HL-60 (cell line): ENCODE measurements at regions not wholly inside any gene's neighbourhood (a gene's known extent, or its start where the extent isn't known, plus 50 kb on each side); places are given as distances from the start of the nearest gene placed in this dataset.

Source experiments
- DNase-seq, 2 experiments: peaks; one replicate each; pipeline ENCODE4 v3.0.0-alpha.2; 2010 to 2020; ENCODE audit warnings: low read depth in 1 of 2, low spot score in 1 of 2
- H3K27ac ChIP-seq: fragments of 250-450 bp; sonication (Bioruptor Pico); replicated peaks from 2 replicates; pipeline ENCODE4 v1.5.1; 2020; ENCODE audit warnings: mild to moderate bottlenecking, moderate library complexity
- H3K27me3 ChIP-seq: fragments of 250-450 bp; sonication (Bioruptor Pico); 2 replicates; pipeline ENCODE4 v1.5.1; 2021; ENCODE audit warnings: mild to moderate bottlenecking, moderate library complexity; ENCODE audit not compliant: insufficient read depth, poor library complexity, severe bottlenecking
- H3K4me3 ChIP-seq: replicated peaks from 2 replicates; pipeline ENCODE4 v1.5.1; 2011; ENCODE audit warnings: mild to moderate bottlenecking, control low read depth, low read length; ENCODE audit not compliant: insufficient read depth
- CTCF ChIP-seq: IDR thresholded peaks from one replicate; pipeline ENCODE4 v1.5.1; 2011; ENCODE audit warnings: low read length, control low read depth, inconsistent platforms; ENCODE audit not compliant: insufficient read depth
- GABPA ChIP-seq: IDR thresholded peaks from 2 replicates; pipeline ENCODE4 v1.6.1; 2012; ENCODE audit warnings: low read depth
- POLR2AphosphoS5 ChIP-seq: IDR thresholded peaks from 2 replicates; pipeline ENCODE4 v1.6.1; 2012; ENCODE audit warnings: low read depth
- REST ChIP-seq: IDR thresholded peaks from 2 replicates; pipeline ENCODE4 v1.6.1; 2012; ENCODE audit warnings: low read depth; ENCODE audit not compliant: insufficient replicate concordance
- SPI1 ChIP-seq: IDR thresholded peaks from 2 replicates; pipeline ENCODE4 v1.6.1; 2012; ENCODE audit warnings: low read depth, mild to moderate bottlenecking, borderline replicate concordance

GRCh38 chrX:22748093-22748999, 251.4 kb upstream of the DDX53 start:
- TF ChIP-seq GABPA (no peak), CTCF (peak; percentile 18), REST (no peak)

GRCh38 chrX:22758807-22759481, 240.8 kb upstream of the DDX53 start:
- TF ChIP-seq POLR2AphosphoS5 (no peak), GABPA (no peak), REST (no peak), SPI1 (no peak), CTCF (no peak)
- no peak overlapping the region for H3K4me3 ChIP-seq
- H3K27me3 ChIP-seq: no peaks in the 10 kb centered on the region
- H3K27ac ChIP-seq: no peak overlapping the region
- DNase-seq: no peak

More at GRCh38 chrX:22748093-22748999, 251.4 kb upstream of the DDX53 start:
- Histone ChIP-seq H3K27ac (no peak overlapping the region), H3K4me3 (no peak overlapping the region), H3K27me3 (no peaks in the 10 kb centered on the region)
- DNase-seq: peak; percentile 0 to 37

GRCh38 chrX:22760513-22761057, 239.2 kb upstream of the DDX53 start:
- no peak for TF ChIP-seq SPI1
- no peak for TF ChIP-seq POLR2AphosphoS5
- H3K27me3 ChIP-seq: no peaks in the 10 kb centered on the region
- no peak for DNase-seq
- H3K27ac ChIP-seq: no peak overlapping the region
- H3K4me3 ChIP-seq: no peak overlapping the region

GRCh38 chrX:22788221-22788620, 211.5 kb upstream of the DDX53 start:
- Histone ChIP-seq H3K27ac (no peak overlapping the region), H3K27me3 (no peaks in the 10 kb centered on the region), H3K4me3 (no peak overlapping the region)
- no peak for DNase-seq
- TF ChIP-seq SPI1: no peak
- no peak for TF ChIP-seq REST
- no peak for TF ChIP-seq GABPA
- TF ChIP-seq CTCF: no peak
- TF ChIP-seq POLR2AphosphoS5: no peak
